Kidney (tissue), 13 donors: ENCODE measurements at regions not wholly inside any gene's neighbourhood (a gene's known extent, or its start where the extent isn't known, plus 50 kb on each side); places are given as distances from the start of the nearest gene placed in this dataset.

Experiments used
- DNase-seq, 5 donors: peaks; one replicate each; pipeline ENCODE4 v3.0.0-alpha.2; 2013 to 2020
- FAIRE-seq: peaks from 2 replicates; lab custom pipeline; 2012; peaks lifted over from hg19 to GRCh38; lab: Jason Lieb, UNC
- H3K27ac ChIP-seq, 2 donors: one replicate each; pipeline ENCODE4 v1.7.0; 2013; ENCODE audit warnings: low read depth in 2 of 2, low read length in 2 of 2, inconsistent platforms in 1 of 2
- H3K27me3 ChIP-seq: one replicate; pipeline ENCODE4 v1.7.1; 2013; ENCODE audit warnings: low read length, inconsistent platforms; ENCODE audit not compliant: control insufficient read depth, insufficient read depth
- H3K36me3 ChIP-seq, 3 donors: one replicate each; pipeline versions ENCODE4 v1.7.0 to v1.7.1; 2013; ENCODE audit warnings: low read length in 3 of 3, control low read depth in 1 of 3, inconsistent platforms in 1 of 3; ENCODE audit not compliant: insufficient read depth in 3 of 3, control insufficient read depth in 2 of 3
- H3K4me1 ChIP-seq, 3 donors: one replicate each; pipeline versions ENCODE4 v1.7.0 to v1.7.1; 2013; ENCODE audit warnings: low read length in 3 of 3, inconsistent platforms in 1 of 3, low read depth in 1 of 3; ENCODE audit not compliant: control insufficient read depth in 2 of 3, insufficient read depth in 2 of 3
- H3K4me3 ChIP-seq, 3 donors: one replicate each; pipeline versions ENCODE4 v1.7.0 to v1.8.1; 2013; ENCODE audit warnings: low read length in 3 of 3, control low read depth in 1 of 3, inconsistent platforms in 1 of 3
- H3K9ac ChIP-seq, 3 donors: one replicate each; pipeline versions ENCODE4 v1.7.0 to v1.7.1; 2013; ENCODE audit warnings: low read length in 3 of 3, control low read depth in 1 of 3, inconsistent platforms in 1 of 3
- H3K9me3 ChIP-seq, 3 donors: one replicate each; pipeline versions ENCODE4 v1.7.0 to v1.7.1; 2013; ENCODE audit warnings: low read length in 3 of 3, control low read depth in 1 of 3, inconsistent platforms in 1 of 3; ENCODE audit not compliant: control insufficient read depth in 2 of 3, insufficient read depth in 1 of 3
- intact Hi-C: fragments of 100-400 bp; cut with DNase I; formaldehyde crosslinking; loops from one replicate; pipeline ENCODE4 v1.11.1; 2022
- TF ChIP-seq, protein P1 (sequence below): IDR thresholded peaks from 3 replicates; pipeline ENCODE4 v1.5.1; 2012; ENCODE audit warnings: mild to moderate bottlenecking, moderate library complexity, borderline replicate concordance; ENCODE audit not compliant: insufficient read depth; ENCODE audit errors: extremely low read depth
- donor health status: control.
- donor health status: control.
- donor health status: control.
- donor health status: control.
- donor health status: control.
- donor health status: DM: yes; HTN: yes; CAD: no.
- donor health status: Normal renal cell carcinoma (clear cell type).

DNA sequence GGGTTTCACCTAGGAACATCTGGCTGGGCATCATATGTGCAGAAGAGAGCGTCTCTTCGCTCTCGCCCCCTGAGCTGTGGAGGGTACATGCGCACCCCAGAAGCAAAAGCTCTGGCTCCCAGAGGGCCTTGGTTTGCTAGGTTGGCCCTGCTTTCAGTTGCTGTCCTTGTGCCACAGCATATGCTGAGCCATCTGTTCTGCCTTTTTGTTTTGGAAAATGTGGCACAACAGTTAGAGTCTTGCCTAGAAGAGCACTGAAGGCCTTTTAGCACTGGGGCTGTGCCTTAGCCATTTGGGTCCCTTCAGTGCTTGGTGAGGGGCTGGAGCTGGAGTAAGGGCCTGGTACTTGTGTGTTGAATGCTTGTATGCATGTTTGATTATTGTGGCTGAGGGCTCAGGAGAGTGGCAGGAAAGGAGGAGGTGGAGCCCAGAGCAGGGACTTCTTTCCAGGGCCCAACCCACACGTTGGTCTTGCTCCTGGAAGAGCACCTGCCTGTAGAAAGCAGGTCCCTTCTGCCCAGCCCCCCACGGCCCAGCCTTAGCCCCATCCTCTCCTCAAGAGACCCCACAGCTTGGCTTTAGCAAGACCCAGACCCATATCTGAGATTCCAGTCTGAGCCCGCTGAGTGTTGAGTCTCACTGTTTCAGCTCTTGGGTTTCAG, 113.7 kb downstream of the SLC25A47 start:
- intact Hi-C loops = no loop called here

DNA sequence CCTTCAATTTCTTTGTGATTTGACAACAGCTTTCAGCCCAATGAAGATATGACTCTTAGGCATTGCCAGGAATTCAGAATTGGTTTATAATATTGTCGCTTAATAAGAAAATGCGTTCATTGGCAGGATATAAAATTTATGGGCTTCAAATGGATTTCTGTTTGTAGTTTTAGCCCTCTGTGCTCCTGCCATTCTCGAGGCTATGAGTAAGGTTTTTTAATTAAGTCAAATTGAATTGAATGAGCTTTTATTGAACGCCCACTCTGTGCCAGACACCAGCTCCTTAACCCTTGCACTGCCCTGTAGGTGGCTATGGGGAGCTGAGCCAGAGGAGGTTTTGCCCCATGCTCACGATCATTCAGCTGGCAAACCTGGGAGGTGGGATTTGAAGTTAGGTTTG, 115.1 kb downstream of the SLC25A47 start:
- Histone ChIP-seq H3K27me3 (no peaks in the 10 kb centered on the region), H3K36me3 (no peaks in the 10 kb centered on the region), H3K9me3 (no peaks in the 10 kb centered on the region), H3K4me3 (no peak overlapping the region), H3K9ac (no peak overlapping the region), H3K4me1 (peaks cover 0 to 15% (median 5%) of the 10 kb centered on the region in 3 donors), H3K27ac (no peak overlapping the region)
- TF ChIP-seq, protein P1, sequence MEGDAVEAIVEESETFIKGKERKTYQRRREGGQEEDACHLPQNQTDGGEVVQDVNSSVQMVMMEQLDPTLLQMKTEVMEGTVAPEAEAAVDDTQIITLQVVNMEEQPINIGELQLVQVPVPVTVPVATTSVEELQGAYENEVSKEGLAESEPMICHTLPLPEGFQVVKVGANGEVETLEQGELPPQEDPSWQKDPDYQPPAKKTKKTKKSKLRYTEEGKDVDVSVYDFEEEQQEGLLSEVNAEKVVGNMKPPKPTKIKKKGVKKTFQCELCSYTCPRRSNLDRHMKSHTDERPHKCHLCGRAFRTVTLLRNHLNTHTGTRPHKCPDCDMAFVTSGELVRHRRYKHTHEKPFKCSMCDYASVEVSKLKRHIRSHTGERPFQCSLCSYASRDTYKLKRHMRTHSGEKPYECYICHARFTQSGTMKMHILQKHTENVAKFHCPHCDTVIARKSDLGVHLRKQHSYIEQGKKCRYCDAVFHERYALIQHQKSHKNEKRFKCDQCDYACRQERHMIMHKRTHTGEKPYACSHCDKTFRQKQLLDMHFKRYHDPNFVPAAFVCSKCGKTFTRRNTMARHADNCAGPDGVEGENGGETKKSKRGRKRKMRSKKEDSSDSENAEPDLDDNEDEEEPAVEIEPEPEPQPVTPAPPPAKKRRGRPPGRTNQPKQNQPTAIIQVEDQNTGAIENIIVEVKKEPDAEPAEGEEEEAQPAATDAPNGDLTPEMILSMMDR = no peak
- FAIRE-seq = no peak
- intact Hi-C loops = no loop called here
- no peak for DNase-seq

More for the DNA sequence above, 113.7 kb downstream of the SLC25A47 start:
- peaks cover 0 to 15% (median 5%) of the 10 kb centered on the region in 3 donors for H3K4me1 ChIP-seq
- TF ChIP-seq, protein P1 = no peak
- H3K27me3 ChIP-seq = no peaks in the 10 kb centered on the region
- DNase-seq (no peak), FAIRE-seq (no peak)
- no peak overlapping the region for H3K9ac ChIP-seq
- H3K27ac ChIP-seq = no peak overlapping the region
- H3K36me3 ChIP-seq = no peaks in the 10 kb centered on the region
- no peak overlapping the region for H3K4me3 ChIP-seq
- no peaks in the 10 kb centered on the region for H3K9me3 ChIP-seq

DNA sequence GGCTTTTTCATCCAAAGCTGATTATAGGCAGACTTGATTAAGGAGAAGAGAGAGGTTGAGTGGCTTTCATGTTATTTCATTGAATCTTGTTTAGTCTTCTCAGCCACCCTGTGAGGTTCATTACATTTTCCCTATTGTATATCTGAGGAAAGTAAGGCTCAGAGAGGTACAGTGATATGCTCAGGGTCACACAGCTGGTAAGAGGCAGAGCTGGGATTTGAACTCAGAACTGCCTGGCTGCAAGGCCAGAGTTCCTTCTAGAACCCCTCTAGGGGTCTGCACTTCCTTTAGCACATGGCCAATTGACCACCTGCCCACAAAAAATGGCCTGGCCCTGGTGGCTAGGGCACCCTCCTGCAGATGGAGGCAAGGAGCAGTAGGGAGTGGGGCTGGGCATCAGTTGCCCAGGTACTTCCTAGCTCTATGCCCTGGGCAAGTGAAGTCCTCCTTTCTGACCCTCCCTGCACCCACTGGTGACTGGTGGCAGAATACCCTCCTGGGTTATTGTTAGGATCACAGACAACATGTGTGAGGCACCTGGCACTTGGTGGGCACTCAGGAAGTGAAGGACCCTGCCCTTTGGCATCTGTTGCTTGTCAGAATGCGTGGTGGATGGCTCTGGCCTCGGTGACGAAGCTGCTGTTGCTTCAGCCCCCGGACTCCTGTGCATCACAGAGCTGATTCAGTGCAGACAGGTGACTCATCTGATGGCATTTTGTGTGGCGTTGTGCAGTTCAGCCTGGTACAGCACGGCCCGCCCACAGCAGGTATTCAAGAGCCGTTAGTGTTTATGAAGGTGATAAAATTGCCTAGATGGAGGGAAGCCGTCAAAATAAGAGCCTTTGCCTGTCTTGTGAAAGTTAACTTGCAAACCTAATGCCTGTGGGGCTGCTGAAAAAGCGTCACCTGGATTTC, 115.8 kb downstream of the SLC25A47 start:
- TF ChIP-seq, protein P1 = no peak
- no peaks in the 10 kb centered on the region for H3K9me3 ChIP-seq
- H3K27ac ChIP-seq = no peak overlapping the region
- intact Hi-C loops = no loop called here
- H3K4me3 ChIP-seq = no peak overlapping the region
- peaks cover 0 to 15% (median 5%) of the 10 kb centered on the region in 3 donors for H3K4me1 ChIP-seq
- H3K27me3 ChIP-seq = no peaks in the 10 kb centered on the region
- FAIRE-seq = no peak
- peak in 4 of 5 donors; percentile 44 to 84 (median 59) for DNase-seq
- no peak overlapping the region for H3K9ac ChIP-seq
- H3K36me3 ChIP-seq = no peaks in the 10 kb centered on the region
